ENCODE measurements at regions not wholly inside any gene's neighbourhood (a gene's known extent, or its start where the extent isn't known, plus 50 kb on each side); places are given as distances from the start of the nearest gene placed in this dataset.

DNA sequence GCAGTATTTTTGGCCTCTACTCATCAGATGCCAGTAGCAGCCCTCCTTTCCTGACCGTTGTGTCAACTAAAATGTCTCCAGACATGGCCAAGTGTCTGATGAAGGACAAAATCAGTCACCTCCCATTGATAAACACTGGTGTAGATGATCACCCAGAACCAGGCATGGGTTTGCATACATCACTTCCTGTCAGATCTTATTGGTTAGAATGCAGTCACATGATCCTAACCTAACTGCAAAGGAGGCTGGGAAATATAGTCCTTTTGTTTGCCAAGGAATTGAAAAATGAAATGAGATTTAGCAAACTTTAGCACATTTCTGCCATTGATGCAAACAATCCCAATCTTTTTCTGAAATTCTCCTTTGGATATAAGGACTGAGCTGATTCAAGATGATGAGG is 141.4 kb downstream of the BUB3 start:
- no peak for TF ChIP-seq POLR2A (IDR thresholded peaks at IDR 0.05)
- no peak for TF ChIP-seq EP300 (IDR thresholded peaks at IDR 0.05)
- TF ChIP-seq, protein P1, sequence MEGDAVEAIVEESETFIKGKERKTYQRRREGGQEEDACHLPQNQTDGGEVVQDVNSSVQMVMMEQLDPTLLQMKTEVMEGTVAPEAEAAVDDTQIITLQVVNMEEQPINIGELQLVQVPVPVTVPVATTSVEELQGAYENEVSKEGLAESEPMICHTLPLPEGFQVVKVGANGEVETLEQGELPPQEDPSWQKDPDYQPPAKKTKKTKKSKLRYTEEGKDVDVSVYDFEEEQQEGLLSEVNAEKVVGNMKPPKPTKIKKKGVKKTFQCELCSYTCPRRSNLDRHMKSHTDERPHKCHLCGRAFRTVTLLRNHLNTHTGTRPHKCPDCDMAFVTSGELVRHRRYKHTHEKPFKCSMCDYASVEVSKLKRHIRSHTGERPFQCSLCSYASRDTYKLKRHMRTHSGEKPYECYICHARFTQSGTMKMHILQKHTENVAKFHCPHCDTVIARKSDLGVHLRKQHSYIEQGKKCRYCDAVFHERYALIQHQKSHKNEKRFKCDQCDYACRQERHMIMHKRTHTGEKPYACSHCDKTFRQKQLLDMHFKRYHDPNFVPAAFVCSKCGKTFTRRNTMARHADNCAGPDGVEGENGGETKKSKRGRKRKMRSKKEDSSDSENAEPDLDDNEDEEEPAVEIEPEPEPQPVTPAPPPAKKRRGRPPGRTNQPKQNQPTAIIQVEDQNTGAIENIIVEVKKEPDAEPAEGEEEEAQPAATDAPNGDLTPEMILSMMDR (IDR thresholded peaks at IDR 0.05) = no peak
